GM12878 (cell line): ENCODE measurements at regions not wholly inside any gene's neighbourhood (a gene's known extent, or its start where the extent isn't known, plus 50 kb on each side); places are given as distances from the start of the nearest gene placed in this dataset.
A peak's percentile ranks its signal among the peaks of the same experiment; 100 is the strongest.

ENCODE experiments used
- ATAC-seq: fragments of 200-7000 bp; cut with Tn5 transposase; 3 replicates; pipeline ENCODE4 v1.9.1; 2020; ENCODE audit warnings: mild to moderate bottlenecking, moderate library complexity
- BruUV-seq: library from RNA; stranded (reverse); fragments of 400-500 nt; replicated peaks from 2 replicates; lab custom pipeline; 2021; lab: Mats Ljungman, UMichigan
- CTCF ChIA-PET: fragments of 300-600 bp; sonication (Branson Sonifier 250); formaldehyde crosslinking; extraction: SDS; loops from one replicate; lab custom pipeline; 2021; ENCODE audit warnings: inconsistent platforms; lab: Yijun Ruan, JAX
- POLR2A ChIA-PET: fragments of 350-600 bp; formaldehyde crosslinking; extraction: SDS; loops from one replicate; lab custom pipeline; 2021; ENCODE audit warnings: inconsistent platforms; lab: Charles Lee
- RAD21 ChIA-PET: fragments of 300-600 bp; sonication (Branson Sonifier 250); formaldehyde crosslinking; loops from one replicate; lab custom pipeline; 2023; ENCODE audit warnings: antibody characterized with exemption; ENCODE audit not compliant: unreplicated experiment; lab: Charles Lee
- SMC1A ChIA-PET: fragments of 300-600 bp; sonication (Branson Sonifier 250); formaldehyde crosslinking; loops from one replicate; lab custom pipeline; 2023; ENCODE audit not compliant: unreplicated experiment, uncharacterized antibody; lab: Charles Lee
- DNase-seq: peaks from one replicate; pipeline ENCODE4 v3.0.0-alpha.2; 2011; ENCODE audit warnings: low read depth, low spot score
- FAIRE-seq: peaks from 3 replicates; lab custom pipeline; 2011; peaks lifted over from hg19 to GRCh38; lab: Jason Lieb, UNC
- H2AFZ ChIP-seq: 2 replicates; pipeline ENCODE4 v1.6.0; 2011; ENCODE audit warnings: low read depth, low read length, control low read depth; ENCODE audit not compliant: control insufficient read depth
- H3K27ac ChIP-seq: 2 replicates; pipeline ENCODE4 v1.5.1; 2011; ENCODE audit warnings: control low read depth; ENCODE audit not compliant: control insufficient read depth, insufficient read depth
- H3K27me3 ChIP-seq, 2 experiments: replicated peaks in 1 of 2; 2 replicates each; pipeline versions ENCODE4 v1.6.0 to v1.6.1; 2011; ENCODE audit warnings: low read length in 1 of 2; ENCODE audit not compliant: control insufficient read depth in 2 of 2, insufficient read depth in 2 of 2
- H3K36me3 ChIP-seq, 2 experiments: 2 replicates each; pipeline ENCODE4 v1.5.1; 2011; ENCODE audit warnings: low read length in 1 of 2; ENCODE audit not compliant: control insufficient read depth in 2 of 2, insufficient read depth in 2 of 2
- H3K4me1 ChIP-seq: 2 replicates; pipeline ENCODE4 v1.6.1; 2011; ENCODE audit warnings: mild to moderate bottlenecking, low read length, moderate library complexity, mixed read lengths; ENCODE audit not compliant: control insufficient read depth, insufficient read depth
- H3K4me2 ChIP-seq: 2 replicates; pipeline ENCODE4 v1.6.0; 2011; ENCODE audit warnings: control low read depth; ENCODE audit not compliant: control insufficient read depth, insufficient read depth
- H3K4me3 ChIP-seq: fragments of 200-600 bp; sonication (generic); 2 replicates; pipeline ENCODE4 v1.5.1; 2016
- H3K79me2 ChIP-seq: 2 replicates; pipeline ENCODE4 v1.6.0; 2011; ENCODE audit warnings: low read length; ENCODE audit not compliant: control insufficient read depth, insufficient read depth
- H3K9ac ChIP-seq: 2 replicates; pipeline ENCODE4 v1.8.0; 2011; ENCODE audit warnings: low read length, control low read depth, mixed read lengths; ENCODE audit not compliant: control insufficient read depth, insufficient read depth
- H3K9me3 ChIP-seq: replicated peaks from 3 replicates; pipeline ENCODE4 v1.5.1; 2011; ENCODE audit warnings: mild to moderate bottlenecking, low read length; ENCODE audit not compliant: control insufficient read depth, insufficient read depth
- H4K20me1 ChIP-seq: 2 replicates; pipeline ENCODE4 v1.6.0; 2011; ENCODE audit not compliant: control insufficient read depth, insufficient read depth
- ATF7 ChIP-seq: fragments of 450-650 bp; IDR thresholded peaks from 2 replicates; pipeline ENCODE4 v1.6.1; 2016; ENCODE audit warnings: low read depth, mild to moderate bottlenecking
- CREB1 ChIP-seq: IDR thresholded peaks from 2 replicates; pipeline ENCODE4 v1.6.1; 2012; ENCODE audit warnings: low read depth, mild to moderate bottlenecking, inconsistent platforms
- FOXK2 ChIP-seq: fragments of 450-650 bp; IDR thresholded peaks from 2 replicates; pipeline ENCODE4 v1.6.1; 2017; ENCODE audit warnings: mild to moderate bottlenecking, moderate library complexity
- MTA2 ChIP-seq: fragments of 450-650 bp; IDR thresholded peaks from 2 replicates; pipeline ENCODE4 v1.6.1; 2016; ENCODE audit warnings: low read depth, mild to moderate bottlenecking, moderate library complexity
- WGBS: methylation state at CpG from one replicate; pipeline ENCODE4 v1.1.6; 2016; ENCODE audit warnings: low lambda C conversion rate; ENCODE audit not compliant: insufficient replicate concordance, insufficient coverage; ENCODE audit errors: missing lambda C conversion rate; 5-methylcytosine and 5-hydroxymethylcytosine counted together
- in situ Hi-C: fragments of 300-500 bp; cut with MboI; formaldehyde crosslinking; loops from 9 replicates; pipeline ENCODE4 v1.14.3; 2018; ENCODE audit warnings: mixed read lengths
- intact Hi-C: fragments of 100-400 bp; cut with micrococcal nuclease; formaldehyde crosslinking; loops from one replicate; pipeline ENCODE4 v1.14.2; 2022; ENCODE audit not compliant: unreplicated experiment
- TF ChIP-seq, protein P1 (sequence below): IDR thresholded peaks from 2 replicates; pipeline ENCODE4 v1.6.1; 2012; ENCODE audit warnings: improper control_type of control experiment, low read depth, low read length; ENCODE audit not compliant: insufficient replicate concordance

DNA sequence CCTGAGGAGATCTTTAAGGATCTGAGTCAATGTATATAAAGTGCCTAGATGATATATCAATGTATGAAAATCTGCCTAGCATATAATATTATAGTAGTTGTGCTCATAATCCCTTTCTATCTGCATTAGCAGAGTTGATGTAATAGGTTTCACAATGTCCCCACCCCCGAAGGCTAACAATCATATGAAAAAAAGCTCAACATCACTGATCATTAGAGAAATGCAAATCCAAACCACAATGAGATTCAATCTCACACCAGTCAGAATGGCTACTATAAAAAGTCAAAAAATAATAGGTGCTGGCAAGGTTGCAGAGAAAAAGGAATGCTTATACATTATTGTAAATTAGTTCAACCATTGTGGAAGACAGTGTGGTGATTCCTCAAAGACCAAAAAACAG lies 147.8 kb upstream of the DPT start:
- no peaks in the 10 kb centered on the region for H4K20me1 ChIP-seq
- whole genome bisulfite sequencing = 0% methylated on average over 1 of the region's 1 CpG
- H3K27ac ChIP-seq = no peak overlapping the region
- DNase-seq (no peak), FAIRE-seq (no peak), ATAC-seq (peak; percentile 34; the same call in 1 of the 3 replicates)
- in situ Hi-C loops (no loop called here), intact Hi-C loops (no loop called here)
- no peaks in the 10 kb centered on the region for H3K79me2 ChIP-seq
- H3K9me3 ChIP-seq = no peaks in the 10 kb centered on the region; the same call in 2 of the 3 replicates
- H3K4me2 ChIP-seq = no peak overlapping the region
- H3K4me1 ChIP-seq = no peaks in the 10 kb centered on the region
- H3K27me3 ChIP-seq = no peaks in the 10 kb centered on the region
- H3K9ac ChIP-seq = no peak overlapping the region
- H3K4me3 ChIP-seq = no peak overlapping the region
- peak; percentile 41; the same call in 1 of the 2 replicates for TF ChIP-seq MTA2
- TF ChIP-seq, protein P1, sequence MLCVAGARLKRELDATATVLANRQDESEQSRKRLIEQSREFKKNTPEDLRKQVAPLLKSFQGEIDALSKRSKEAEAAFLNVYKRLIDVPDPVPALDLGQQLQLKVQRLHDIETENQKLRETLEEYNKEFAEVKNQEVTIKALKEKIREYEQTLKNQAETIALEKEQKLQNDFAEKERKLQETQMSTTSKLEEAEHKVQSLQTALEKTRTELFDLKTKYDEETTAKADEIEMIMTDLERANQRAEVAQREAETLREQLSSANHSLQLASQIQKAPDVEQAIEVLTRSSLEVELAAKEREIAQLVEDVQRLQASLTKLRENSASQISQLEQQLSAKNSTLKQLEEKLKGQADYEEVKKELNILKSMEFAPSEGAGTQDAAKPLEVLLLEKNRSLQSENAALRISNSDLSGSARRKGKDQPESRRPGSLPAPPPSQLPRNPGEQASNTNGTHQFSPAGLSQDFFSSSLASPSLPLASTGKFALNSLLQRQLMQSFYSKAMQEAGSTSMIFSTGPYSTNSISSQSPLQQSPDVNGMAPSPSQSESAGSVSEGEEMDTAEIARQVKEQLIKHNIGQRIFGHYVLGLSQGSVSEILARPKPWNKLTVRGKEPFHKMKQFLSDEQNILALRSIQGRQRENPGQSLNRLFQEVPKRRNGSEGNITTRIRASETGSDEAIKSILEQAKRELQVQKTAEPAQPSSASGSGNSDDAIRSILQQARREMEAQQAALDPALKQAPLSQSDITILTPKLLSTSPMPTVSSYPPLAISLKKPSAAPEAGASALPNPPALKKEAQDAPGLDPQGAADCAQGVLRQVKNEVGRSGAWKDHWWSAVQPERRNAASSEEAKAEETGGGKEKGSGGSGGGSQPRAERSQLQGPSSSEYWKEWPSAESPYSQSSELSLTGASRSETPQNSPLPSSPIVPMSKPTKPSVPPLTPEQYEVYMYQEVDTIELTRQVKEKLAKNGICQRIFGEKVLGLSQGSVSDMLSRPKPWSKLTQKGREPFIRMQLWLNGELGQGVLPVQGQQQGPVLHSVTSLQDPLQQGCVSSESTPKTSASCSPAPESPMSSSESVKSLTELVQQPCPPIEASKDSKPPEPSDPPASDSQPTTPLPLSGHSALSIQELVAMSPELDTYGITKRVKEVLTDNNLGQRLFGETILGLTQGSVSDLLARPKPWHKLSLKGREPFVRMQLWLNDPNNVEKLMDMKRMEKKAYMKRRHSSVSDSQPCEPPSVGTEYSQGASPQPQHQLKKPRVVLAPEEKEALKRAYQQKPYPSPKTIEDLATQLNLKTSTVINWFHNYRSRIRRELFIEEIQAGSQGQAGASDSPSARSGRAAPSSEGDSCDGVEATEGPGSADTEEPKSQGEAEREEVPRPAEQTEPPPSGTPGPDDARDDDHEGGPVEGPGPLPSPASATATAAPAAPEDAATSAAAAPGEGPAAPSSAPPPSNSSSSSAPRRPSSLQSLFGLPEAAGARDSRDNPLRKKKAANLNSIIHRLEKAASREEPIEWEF = no peak
- TF ChIP-seq FOXK2 = no peak
- TF ChIP-seq ATF7 = peak; percentile 65; the same call in 1 of the 2 replicates
- TF ChIP-seq CREB1 = no peak
- ChIA-PET SMC1A (interaction anchor here (0.7 to 1.7 kb wide), 7 partner anchors 18 to 106 kb away, joined by 3 to 7 read pairs (median 3); no protein-coding TSS in a partner anchor), CTCF (interaction anchor here (0.7 kb wide), 1 partner anchor 210 kb away, joined by 3 read pairs; no protein-coding TSS in a partner anchor), RAD21 (no interaction called here), POLR2A (no interaction called here)
- no peaks in the 10 kb centered on the region for H3K36me3 ChIP-seq
- BruUV-seq = no TSS peak
- no peak overlapping the region for H2AFZ ChIP-seq
